GM12873 (cell line): ENCODE measurements at regions not wholly inside any gene's neighbourhood (a gene's known extent, or its start where the extent isn't known, plus 50 kb on each side); places are given as distances from the start of the nearest gene placed in this dataset.

Experiments
- TF ChIP-seq, protein P1 (sequence below): IDR thresholded peaks from 2 replicates; pipeline ENCODE4 v1.5.1; 2012; ENCODE audit warnings: low read depth, mild to moderate bottlenecking, moderate library complexity, low read length, control low read depth; ENCODE audit not compliant: insufficient read depth; ENCODE audit errors: missing control alignments

DNA sequence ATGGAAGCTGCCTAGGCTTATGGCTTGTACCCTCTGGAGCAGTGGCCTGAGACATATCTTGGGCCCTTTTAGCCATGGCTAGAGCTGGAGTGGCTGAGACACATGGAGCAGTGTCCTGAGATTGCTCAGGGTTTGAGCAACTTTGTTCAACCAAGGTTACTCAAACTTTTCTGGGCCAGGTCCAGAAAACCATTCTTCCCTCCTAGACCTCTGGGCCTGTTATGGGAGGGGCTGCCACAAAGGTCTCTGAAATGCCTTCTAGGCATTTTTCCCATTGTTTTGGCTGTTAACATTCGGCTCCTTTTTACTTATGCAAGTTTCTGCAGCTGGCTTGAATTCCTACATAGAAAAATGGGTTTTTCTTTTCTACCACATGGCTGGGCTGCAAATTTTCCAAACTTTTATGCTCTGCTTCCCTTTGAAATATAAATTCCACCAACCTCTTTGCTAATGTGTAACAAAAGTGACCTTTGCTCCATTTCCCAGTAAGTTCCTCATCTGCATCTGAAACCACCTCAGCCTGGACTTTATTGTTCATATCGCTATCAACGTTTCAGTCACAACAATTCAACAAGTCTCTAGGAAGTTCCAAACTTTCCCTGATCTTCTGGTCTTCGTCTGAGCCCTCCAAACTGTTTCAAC lies 84.9 kb upstream of the MAP4K3 start:
- TF ChIP-seq, protein P1, sequence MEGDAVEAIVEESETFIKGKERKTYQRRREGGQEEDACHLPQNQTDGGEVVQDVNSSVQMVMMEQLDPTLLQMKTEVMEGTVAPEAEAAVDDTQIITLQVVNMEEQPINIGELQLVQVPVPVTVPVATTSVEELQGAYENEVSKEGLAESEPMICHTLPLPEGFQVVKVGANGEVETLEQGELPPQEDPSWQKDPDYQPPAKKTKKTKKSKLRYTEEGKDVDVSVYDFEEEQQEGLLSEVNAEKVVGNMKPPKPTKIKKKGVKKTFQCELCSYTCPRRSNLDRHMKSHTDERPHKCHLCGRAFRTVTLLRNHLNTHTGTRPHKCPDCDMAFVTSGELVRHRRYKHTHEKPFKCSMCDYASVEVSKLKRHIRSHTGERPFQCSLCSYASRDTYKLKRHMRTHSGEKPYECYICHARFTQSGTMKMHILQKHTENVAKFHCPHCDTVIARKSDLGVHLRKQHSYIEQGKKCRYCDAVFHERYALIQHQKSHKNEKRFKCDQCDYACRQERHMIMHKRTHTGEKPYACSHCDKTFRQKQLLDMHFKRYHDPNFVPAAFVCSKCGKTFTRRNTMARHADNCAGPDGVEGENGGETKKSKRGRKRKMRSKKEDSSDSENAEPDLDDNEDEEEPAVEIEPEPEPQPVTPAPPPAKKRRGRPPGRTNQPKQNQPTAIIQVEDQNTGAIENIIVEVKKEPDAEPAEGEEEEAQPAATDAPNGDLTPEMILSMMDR: no peak

DNA sequence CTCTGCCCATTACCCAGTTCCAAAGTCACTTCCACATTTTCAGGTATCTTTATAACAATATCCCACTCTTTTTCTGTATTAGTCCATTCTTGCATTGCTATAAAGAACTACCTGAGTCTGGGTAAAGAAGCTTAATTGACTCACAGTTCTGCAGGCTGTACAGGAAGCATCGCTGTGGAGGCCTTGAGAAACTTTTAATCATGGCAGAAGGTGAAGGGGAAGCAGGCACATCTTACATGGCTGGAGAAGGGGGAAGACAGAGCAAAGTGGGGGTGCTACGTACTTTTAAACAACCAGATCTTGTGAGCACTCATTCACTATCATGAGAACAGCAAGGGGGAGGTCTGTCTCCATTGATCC lies 85.4 kb upstream of the MAP4K3 start:
- TF ChIP-seq, protein P1: no peak

DNA sequence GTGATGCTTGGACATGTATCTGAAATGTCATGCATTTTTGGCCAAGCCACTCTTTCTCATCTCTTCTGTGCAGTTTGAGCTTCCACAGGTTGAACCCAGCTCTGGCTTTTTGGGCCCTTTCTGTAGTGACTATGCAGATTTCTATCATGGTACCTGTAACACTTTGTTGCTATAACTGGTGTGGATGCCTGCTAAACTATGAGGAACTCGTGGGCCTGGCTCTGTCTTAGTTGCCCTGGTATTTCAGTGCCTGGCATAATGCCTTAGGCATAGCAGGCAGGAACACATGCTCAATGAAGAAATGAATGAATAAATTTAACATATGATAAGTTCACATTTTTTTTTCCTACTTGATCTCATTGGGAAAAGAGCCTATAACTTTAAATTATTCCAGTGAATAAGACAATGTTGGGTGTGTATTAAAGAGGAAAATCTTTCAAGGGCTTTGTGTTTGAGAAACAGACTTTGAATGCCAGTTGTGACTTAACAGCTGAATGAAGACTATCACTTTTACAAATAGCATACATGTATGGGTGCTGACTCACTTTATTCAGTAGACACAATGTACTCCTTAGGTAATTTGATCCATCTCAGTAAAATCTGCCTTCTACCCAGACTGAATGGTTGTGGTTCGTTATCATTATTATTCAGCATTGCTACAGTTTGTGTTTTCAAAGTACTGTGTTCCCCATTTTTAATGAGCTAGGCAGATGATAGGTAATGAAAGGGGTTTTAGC lies 86.4 kb upstream of the MAP4K3 start:
- TF ChIP-seq, protein P1: no peak

DNA sequence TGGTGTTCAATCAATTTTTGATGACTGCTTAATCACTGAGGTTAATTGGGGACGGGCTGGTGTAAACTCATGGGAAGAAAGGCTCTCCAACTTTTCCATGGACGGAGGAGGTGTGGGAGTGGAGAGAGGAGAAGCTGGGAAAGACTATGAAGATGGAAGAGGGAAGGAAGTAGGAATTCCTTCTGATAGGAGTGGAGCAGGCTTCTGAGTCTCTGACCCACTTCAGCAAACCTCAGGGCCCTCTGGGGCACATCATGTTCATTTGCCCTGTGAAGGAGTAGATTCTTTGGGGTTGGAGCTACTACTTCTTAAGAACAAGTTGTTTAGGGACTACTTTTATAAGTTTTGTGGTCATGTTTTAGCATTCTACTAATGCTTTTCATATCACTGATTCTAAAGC lies 87.0 kb upstream of the MAP4K3 start:
- TF ChIP-seq, protein P1: no peak

DNA sequence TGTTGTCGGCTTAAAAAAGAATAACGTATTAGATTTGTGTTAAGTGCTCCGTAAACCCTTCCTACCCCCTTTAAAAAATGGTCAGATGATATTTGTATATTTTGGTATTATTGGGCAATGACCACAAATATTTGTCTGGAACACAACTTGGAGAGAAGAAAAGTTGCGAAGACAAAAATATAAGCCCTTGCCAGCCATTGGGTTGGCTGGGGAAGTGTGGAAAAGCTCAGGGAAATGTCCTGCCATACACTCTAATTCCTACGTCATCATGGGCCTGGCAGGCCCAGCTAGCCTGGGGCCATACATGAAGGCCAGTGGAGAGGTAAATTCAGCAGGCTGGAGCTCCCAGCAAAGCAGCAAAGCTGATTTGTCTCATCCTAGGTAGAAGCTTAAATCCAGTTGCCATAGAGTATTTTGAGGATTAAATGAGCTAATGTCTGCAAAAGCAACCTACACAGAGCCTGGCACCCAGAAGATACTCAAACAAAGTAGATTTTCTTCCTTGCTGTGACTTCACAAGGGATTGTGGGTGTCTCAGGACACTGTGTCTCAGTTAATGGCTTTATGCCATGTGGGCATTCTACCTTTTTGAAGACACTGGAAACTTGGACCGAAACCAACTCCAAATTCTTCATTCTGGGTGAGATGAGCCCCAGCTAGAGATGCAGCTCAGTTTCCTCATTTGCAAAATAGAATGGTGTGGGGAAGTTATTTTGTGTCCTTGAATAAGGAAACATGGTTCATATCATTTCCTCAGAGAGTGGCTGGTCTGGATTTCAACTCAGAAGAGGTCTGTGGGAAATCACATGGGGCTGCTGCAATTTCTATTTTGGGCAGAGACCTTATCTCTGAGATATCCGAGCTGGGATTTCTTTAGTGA lies 87.9 kb upstream of the MAP4K3 start:
- TF ChIP-seq, protein P1: no peak

DNA sequence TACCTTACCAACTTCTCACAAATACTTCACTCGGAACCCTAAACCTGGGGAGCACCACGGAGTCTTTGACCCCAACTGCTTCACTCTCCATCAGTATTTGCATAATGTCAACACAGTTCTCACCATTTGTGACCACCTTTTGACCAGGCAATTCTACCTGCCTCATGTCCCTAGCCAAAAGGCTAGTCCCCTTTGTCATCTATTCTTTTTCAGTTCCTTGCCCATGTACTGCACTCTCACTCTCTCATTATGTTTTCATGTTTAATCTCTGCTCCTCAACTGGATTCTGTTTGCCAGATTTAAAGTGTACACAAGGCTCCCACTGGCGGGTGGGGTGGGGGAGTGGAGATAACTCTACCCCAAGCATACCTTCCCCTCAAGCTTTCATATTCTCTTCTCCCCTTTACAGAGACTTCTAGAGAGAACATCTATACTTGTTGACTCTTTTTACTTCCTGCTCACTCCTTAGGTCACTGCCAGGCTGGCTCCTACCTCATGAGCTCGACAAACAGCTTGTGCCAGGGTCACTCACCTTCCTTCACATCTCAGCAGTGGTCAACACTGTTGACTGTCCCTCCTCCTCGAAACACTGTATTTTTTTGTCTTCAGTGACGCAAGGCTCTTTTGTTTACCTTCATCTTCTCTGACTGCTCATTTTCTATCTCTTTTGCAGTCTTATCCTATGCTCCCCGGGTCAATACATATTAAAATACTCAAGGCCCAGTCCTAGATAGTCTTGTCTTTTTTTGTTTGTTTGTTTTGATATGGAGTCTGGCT lies 88.7 kb upstream of the MAP4K3 start:
- TF ChIP-seq, protein P1: no peak
